ENCODE measurements at regions not wholly inside any gene's neighbourhood (a gene's known extent, or its start where the extent isn't known, plus 50 kb on each side); places are given as distances from the start of the nearest gene placed in this dataset.

DNA sequence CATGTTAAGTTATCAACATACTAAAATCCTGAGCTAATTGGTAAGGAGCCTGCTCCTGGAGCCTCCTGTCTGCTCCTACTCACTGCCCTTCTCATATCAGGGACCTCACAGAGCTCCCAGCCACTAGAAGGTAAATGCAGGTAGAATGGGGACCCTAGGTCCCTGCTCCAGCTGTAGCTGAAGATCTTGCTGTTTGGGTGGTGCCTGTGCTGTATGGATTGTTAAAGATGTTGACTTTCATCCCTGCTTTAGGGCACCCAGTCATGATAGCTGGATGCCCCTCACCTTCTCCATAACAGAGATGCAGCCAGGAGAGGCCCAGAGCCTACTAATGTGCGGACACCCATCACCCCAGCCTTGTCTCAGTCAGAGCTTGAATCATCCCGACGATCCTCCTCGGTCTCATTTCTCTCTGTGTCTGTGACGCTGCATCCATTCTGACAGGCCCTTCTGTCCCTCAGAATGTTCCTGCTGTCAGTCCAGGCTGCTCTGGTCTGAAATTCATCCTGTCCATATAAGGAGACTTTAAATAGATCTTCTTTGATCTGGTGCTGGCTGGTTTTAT lies 341.7 kb upstream of the GATB start:
- Histone ChIP-seq H2AFZ (ENCODE audit: low read length) (no peak overlapping the region), H3K9ac (ENCODE audit: low read depth, low read length, poor library complexity, severe bottlenecking) (peak overlapping the region; percentile 71), H3K4me2 (ENCODE audit: low read depth, low read length, poor library complexity, severe bottlenecking) (peak overlapping the region; percentile 87)

GRCh38 chr4:152101556-152102435 lies 341.0 kb upstream of the GATB start:
- H4K20me1 ChIP-seq (ENCODE audit: insufficient read depth, low read length, poor library complexity, severe bottlenecking), result no peaks in the 10 kb centered on the region
- H2AFZ ChIP-seq (ENCODE audit: low read length), result no peak overlapping the region
- H3K27me3 ChIP-seq (ENCODE audit: insufficient read depth, low read length, poor library complexity, severe bottlenecking), result no peaks in the 10 kb centered on the region
- no peaks in the 10 kb centered on the region for H3K36me3 ChIP-seq (ENCODE audit: insufficient read depth, low read length)
- H3K4me2 ChIP-seq (ENCODE audit: low read depth, low read length, poor library complexity, severe bottlenecking), result peak overlapping the region; percentile 87
- no peak for TF ChIP-seq CTCF (conservative IDR thresholded peaks at IDR 0.05; ENCODE audit: low read length)
- no peak for TF ChIP-seq EZH2phosphoT487 (IDR thresholded peaks at IDR 0.05; ENCODE audit: borderline replicate concordance)
- H3K9me2 ChIP-seq (replicated peaks; ENCODE audit: low read depth, low read length), result no peaks in the 10 kb centered on the region
- no peaks in the 10 kb centered on the region for H3K9me3 ChIP-seq (ENCODE audit: insufficient read depth, low read depth, low read length)
- H3K79me2 ChIP-seq (ENCODE audit: insufficient read depth, low read length), result no peaks in the 10 kb centered on the region; the same call in 1 of the 2 replicates
- H3K9ac ChIP-seq (ENCODE audit: low read depth, low read length, poor library complexity, severe bottlenecking), result peak overlapping the region; percentile 71
- H3F3A ChIP-seq (ENCODE audit: low read depth), result peaks cover 12% of the 10 kb centered on the region
- peaks cover 76% of the 10 kb centered on the region for H3K4me1 ChIP-seq (ENCODE audit: insufficient read depth, low read length, poor library complexity, severe bottlenecking)
- peak overlapping the region; percentile 71 for H3K4me3 ChIP-seq (ENCODE audit: low read length, poor library complexity, severe bottlenecking)

More for the DNA sequence above, 341.7 kb upstream of the GATB start:
- Histone ChIP-seq H3K4me3 (ENCODE audit: low read length, poor library complexity, severe bottlenecking) (no peak overlapping the region), H3F3A (ENCODE audit: low read depth) (peaks cover 12% of the 10 kb centered on the region), H3K4me1 (ENCODE audit: insufficient read depth, low read length, poor library complexity, severe bottlenecking) (peaks cover 78% of the 10 kb centered on the region), H3K36me3 (ENCODE audit: insufficient read depth, low read length) (no peaks in the 10 kb centered on the region), H3K9me2 (replicated peaks; ENCODE audit: low read depth, low read length) (no peaks in the 10 kb centered on the region), H3K27me3 (ENCODE audit: insufficient read depth, low read length, poor library complexity, severe bottlenecking) (no peaks in the 10 kb centered on the region), H3K79me2 (ENCODE audit: insufficient read depth, low read length) (no peaks in the 10 kb centered on the region; the same call in 1 of the 2 replicates), H3K9me3 (ENCODE audit: insufficient read depth, low read depth, low read length) (no peaks in the 10 kb centered on the region), H4K20me1 (ENCODE audit: insufficient read depth, low read length, poor library complexity, severe bottlenecking) (no peaks in the 10 kb centered on the region)
- no peak for TF ChIP-seq EZH2phosphoT487 (IDR thresholded peaks at IDR 0.05; ENCODE audit: borderline replicate concordance)

GRCh38 chr4:152100379-152101201 lies 339.8 kb upstream of the GATB start:
- Histone ChIP-seq H2AFZ (ENCODE audit: low read length) (peak overlapping the region; percentile 14), H3K36me3 (ENCODE audit: insufficient read depth, low read length) (no peaks in the 10 kb centered on the region), H3K4me2 (ENCODE audit: low read depth, low read length, poor library complexity, severe bottlenecking) (peak overlapping the region; percentile 87), H3K27me3 (ENCODE audit: insufficient read depth, low read length, poor library complexity, severe bottlenecking) (no peaks in the 10 kb centered on the region), H3K4me3 (ENCODE audit: low read length, poor library complexity, severe bottlenecking) (peak overlapping the region; percentile 71), H3K9me3 (ENCODE audit: insufficient read depth, low read depth, low read length) (no peaks in the 10 kb centered on the region), H3F3A (ENCODE audit: low read depth) (peaks cover 12% of the 10 kb centered on the region), H4K20me1 (ENCODE audit: insufficient read depth, low read length, poor library complexity, severe bottlenecking) (no peaks in the 10 kb centered on the region), H3K79me2 (ENCODE audit: insufficient read depth, low read length) (no peaks in the 10 kb centered on the region; the same call in 1 of the 2 replicates), H3K9me2 (replicated peaks; ENCODE audit: low read depth, low read length) (no peaks in the 10 kb centered on the region), H3K9ac (ENCODE audit: low read depth, low read length, poor library complexity, severe bottlenecking) (peak overlapping the region; percentile 71), H3K4me1 (ENCODE audit: insufficient read depth, low read length, poor library complexity, severe bottlenecking) (peaks cover 73% of the 10 kb centered on the region)
- TF ChIP-seq CTCF (conservative IDR thresholded peaks at IDR 0.05; ENCODE audit: low read length) (no peak), EZH2phosphoT487 (IDR thresholded peaks at IDR 0.05; ENCODE audit: borderline replicate concordance) (no peak)

All from Loucy (cell line).